ENCODE measurements at regions not wholly inside any gene's neighbourhood (a gene's known extent, or its start where the extent isn't known, plus 50 kb on each side); places are given as distances from the start of the nearest gene placed in this dataset.

- no peaks in the 10 kb centered on the region for H3K4me1 ChIP-seq
- H3K27me3 ChIP-seq = no peaks in the 10 kb centered on the region
- H3K4me3 ChIP-seq (replicated peaks in 1 of 3) = no peak overlapping the region
- TF ChIP-seq CTCF (IDR thresholded peaks at IDR 0.05) (no peak), POLR2A (IDR thresholded peaks at IDR 0.05) (no peak)
- no peak for DNase-seq
- intact Hi-C loops (cut with DNase I) = no loop called here
- no peaks in the 10 kb centered on the region for H3K9me3 ChIP-seq
- WGBS, 2 donors = 90 to 93% methylated on average over 4 of the region's 4 CpGs
- no peaks in the 10 kb centered on the region for H3K36me3 ChIP-seq
- no peak overlapping the region for H3K27ac ChIP-seq
Observed at GRCh38 chr14:82830596-82830995, 1296.9 kb upstream of the SEL1L start.

- Histone ChIP-seq H3K9me3 (no peaks in the 10 kb centered on the region), H3K27me3 (no peaks in the 10 kb centered on the region), H3K4me1 (no peaks in the 10 kb centered on the region), H3K27ac (no peak overlapping the region), H3K36me3 (no peaks in the 10 kb centered on the region), H3K4me3 (replicated peaks in 1 of 3) (no peak overlapping the region)
- WGBS, 2 donors = 93% methylated on average over 5 of the region's 5 CpGs
- intact Hi-C loops (cut with DNase I) = no loop called here
- TF ChIP-seq CTCF (IDR thresholded peaks at IDR 0.05) (no peak), POLR2A (IDR thresholded peaks at IDR 0.05) (no peak)
- no peak for DNase-seq
Observed at GRCh38 chr14:82836256-82836950, 1302.8 kb upstream of the SEL1L start.

- DNase-seq = no peak
- Histone ChIP-seq H3K36me3 (no peaks in the 10 kb centered on the region), H3K9me3 (no peaks in the 10 kb centered on the region), H3K27me3 (no peaks in the 10 kb centered on the region), H3K4me3 (replicated peaks in 1 of 3) (no peak overlapping the region), H3K4me1 (no peaks in the 10 kb centered on the region), H3K27ac (no peak overlapping the region)
- WGBS, 2 donors = 65 to 76% methylated on average over 3 of the region's 3 CpGs
- TF ChIP-seq POLR2A (IDR thresholded peaks at IDR 0.05) (no peak), CTCF (IDR thresholded peaks at IDR 0.05) (no peak)
- intact Hi-C loops (cut with DNase I) = no loop called here
Observed at GRCh38 chr14:82837611-82838140, 1304.0 kb upstream of the SEL1L start.

- H3K27me3 ChIP-seq = no peaks in the 10 kb centered on the region
- intact Hi-C loops (cut with DNase I) = no loop called here
- DNase-seq = no peak
- no peak for TF ChIP-seq CTCF (IDR thresholded peaks at IDR 0.05)
- TF ChIP-seq POLR2A (IDR thresholded peaks at IDR 0.05) = no peak
- no peaks in the 10 kb centered on the region for H3K4me1 ChIP-seq
- 84% methylated on average over 3 of the region's 3 CpGs for WGBS, 2 donors
- no peaks in the 10 kb centered on the region for H3K36me3 ChIP-seq
- no peak overlapping the region for H3K27ac ChIP-seq
- H3K4me3 ChIP-seq (replicated peaks in 1 of 3) = no peak overlapping the region
- H3K9me3 ChIP-seq = no peaks in the 10 kb centered on the region
Observed at GRCh38 chr14:82850576-82850975, 1316.9 kb upstream of the SEL1L start.

- DNase-seq = no peak
- no peak overlapping the region for H3K27ac ChIP-seq
- WGBS, 2 donors = 86 to 90% methylated on average over 4 of the region's 4 CpGs
- no peaks in the 10 kb centered on the region for H3K36me3 ChIP-seq
- no peak for TF ChIP-seq CTCF (IDR thresholded peaks at IDR 0.05)
- no peaks in the 10 kb centered on the region for H3K9me3 ChIP-seq
- H3K27me3 ChIP-seq = no peaks in the 10 kb centered on the region
- intact Hi-C loops (cut with DNase I) = no loop called here
- H3K4me3 ChIP-seq (replicated peaks in 1 of 3) = no peak overlapping the region
- no peaks in the 10 kb centered on the region for H3K4me1 ChIP-seq
Observed at GRCh38 chr14:82854131-82854530, 1320.5 kb upstream of the SEL1L start.
